Ovary (tissue), 3 donors: ENCODE measurements at regions not wholly inside any gene's neighbourhood (a gene's known extent, or its start where the extent isn't known, plus 50 kb on each side); places are given as distances from the start of the nearest gene placed in this dataset.

Experiments
- EP300 ChIP-seq: sonication (generic); formaldehyde crosslinking; IDR thresholded peaks from one replicate; pipeline ENCODE4 v1.6.1; 2017; ENCODE audit warnings: antibody characterized with exemption
- POLR2A ChIP-seq: fragments of 450-650 bp; IDR thresholded peaks from one replicate; pipeline ENCODE4 v1.6.1; 2017; ENCODE audit warnings: antibody characterized with exemption, mild to moderate bottlenecking, moderate library complexity
- TF ChIP-seq, protein P1 (sequence below), 3 donors: fragments of 450-650 bp in 2 of 3; fragments of 200-600 bp in 1 of 3; IDR thresholded peaks; one replicate each; pipeline versions ENCODE4 v1.5.1 to v1.8.0; 2016 to 2022; ENCODE audit warnings: antibody characterized with exemption in 3 of 3, mild to moderate bottlenecking in 1 of 3
- donor health status: DM: no; HTN: no; CAD: no.

DNA sequence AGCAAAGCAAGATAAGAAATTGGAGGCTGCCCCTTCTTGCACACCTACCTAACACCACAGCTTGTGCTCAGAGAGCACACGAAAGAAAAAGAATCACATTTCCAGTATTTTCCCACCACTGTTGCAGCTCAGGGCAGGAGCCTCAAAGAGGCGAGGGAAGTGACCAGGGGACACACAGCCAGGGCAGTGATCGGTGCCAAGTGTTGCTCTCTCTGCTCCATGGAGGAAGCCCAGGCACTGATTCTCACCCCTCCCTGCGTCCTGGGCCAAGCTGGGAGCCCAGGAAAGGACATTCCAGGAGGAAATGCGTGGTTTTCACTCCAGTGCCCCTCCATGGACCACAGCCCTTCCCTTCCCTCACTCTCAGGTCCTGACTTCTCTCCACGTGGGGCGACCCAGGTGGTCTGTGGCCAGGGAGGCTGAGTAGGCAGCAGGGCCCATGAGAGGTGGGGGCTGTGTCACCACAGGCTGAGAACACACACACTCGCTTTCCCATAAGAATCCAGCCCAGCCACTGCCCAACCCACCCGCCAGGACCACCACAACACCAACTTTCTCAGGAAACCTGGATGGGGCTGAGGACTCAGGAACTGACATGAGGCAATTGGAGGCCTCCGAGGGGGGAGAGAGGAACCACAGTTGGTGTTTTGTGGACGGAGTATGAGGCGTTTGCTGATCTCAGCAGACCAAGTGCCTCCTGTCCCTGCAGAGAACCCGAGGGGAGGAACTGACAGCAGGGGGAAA, 81.7 kb upstream of the MAFB start:
- TF ChIP-seq, protein P1, sequence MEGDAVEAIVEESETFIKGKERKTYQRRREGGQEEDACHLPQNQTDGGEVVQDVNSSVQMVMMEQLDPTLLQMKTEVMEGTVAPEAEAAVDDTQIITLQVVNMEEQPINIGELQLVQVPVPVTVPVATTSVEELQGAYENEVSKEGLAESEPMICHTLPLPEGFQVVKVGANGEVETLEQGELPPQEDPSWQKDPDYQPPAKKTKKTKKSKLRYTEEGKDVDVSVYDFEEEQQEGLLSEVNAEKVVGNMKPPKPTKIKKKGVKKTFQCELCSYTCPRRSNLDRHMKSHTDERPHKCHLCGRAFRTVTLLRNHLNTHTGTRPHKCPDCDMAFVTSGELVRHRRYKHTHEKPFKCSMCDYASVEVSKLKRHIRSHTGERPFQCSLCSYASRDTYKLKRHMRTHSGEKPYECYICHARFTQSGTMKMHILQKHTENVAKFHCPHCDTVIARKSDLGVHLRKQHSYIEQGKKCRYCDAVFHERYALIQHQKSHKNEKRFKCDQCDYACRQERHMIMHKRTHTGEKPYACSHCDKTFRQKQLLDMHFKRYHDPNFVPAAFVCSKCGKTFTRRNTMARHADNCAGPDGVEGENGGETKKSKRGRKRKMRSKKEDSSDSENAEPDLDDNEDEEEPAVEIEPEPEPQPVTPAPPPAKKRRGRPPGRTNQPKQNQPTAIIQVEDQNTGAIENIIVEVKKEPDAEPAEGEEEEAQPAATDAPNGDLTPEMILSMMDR (IDR thresholded peaks at IDR 0.05) = no peak
- TF ChIP-seq POLR2A (no peak), EP300 (no peak)
